ENCODE measurements at regions not wholly inside any gene's neighbourhood (a gene's known extent, or its start where the extent isn't known, plus 50 kb on each side); places are given as distances from the start of the nearest gene placed in this dataset.

DNA sequence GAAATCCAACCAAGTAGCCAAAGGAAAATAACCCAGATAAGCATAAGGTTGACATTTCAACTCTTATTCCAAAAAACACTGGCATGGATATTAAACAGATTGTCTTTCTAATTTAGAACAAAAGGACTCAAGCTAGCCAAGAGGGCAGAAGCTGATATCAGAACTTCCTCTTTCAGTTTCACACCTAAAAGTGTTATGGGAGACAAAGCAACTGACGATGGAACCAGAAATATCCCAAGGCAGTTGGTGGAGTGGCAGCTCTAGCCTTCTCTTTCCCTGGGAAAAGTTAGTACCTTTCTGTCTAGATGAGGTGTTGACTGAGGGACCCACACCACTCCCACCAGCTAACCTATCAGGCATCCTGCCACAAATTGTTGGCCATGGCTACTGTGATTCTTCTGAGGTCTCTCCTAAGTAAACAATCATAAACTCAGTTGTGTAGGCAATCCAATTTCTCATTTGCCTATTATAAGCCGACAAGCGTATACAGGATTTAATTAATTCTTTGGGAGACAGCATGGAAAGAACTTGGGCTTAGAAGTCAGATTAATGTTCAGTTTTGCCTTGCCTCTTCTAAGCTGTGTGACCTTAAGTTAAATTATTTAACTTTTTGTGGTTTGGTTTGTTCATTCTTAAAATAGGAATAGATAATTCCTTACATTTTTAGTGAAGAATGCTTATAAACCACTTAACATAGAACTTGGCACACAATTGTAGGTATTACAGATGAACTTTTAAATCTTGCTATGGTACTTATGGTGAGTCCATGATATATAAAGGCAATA lies 110.9 kb upstream of the ADAMTSL1 start:
- Histone ChIP-seq H3K4me3 (ENCODE audit: low read length in 2 of 2) (no peak overlapping the region), H3K4me1 (ENCODE audit: control insufficient read depth in 2 of 2, insufficient read depth in 2 of 2, low read length in 2 of 2) (peaks cover 0 to 3% of the 10 kb centered on the region in 2 donors), H3K27ac (ENCODE audit: low read depth in 1 of 2, low read length in 1 of 2) (no peak overlapping the region), H3K36me3 (ENCODE audit: control insufficient read depth in 2 of 2, insufficient read depth in 2 of 2, low read length in 1 of 2) (no peaks in the 10 kb centered on the region), H3K9me3 (ENCODE audit: control insufficient read depth in 2 of 2, insufficient read depth in 1 of 2, low read length in 1 of 2) (no peaks in the 10 kb centered on the region), H3K27me3 (ENCODE audit: control insufficient read depth in 2 of 2, insufficient read depth in 1 of 2, low read length in 1 of 2) (no peaks in the 10 kb centered on the region)
- 64% methylated on average over 3 of the region's 3 CpGs for WGBS
- DNase-seq (ENCODE audit: low read depth in 6 of 9, low spot score in 9 of 9): no peak

DNA sequence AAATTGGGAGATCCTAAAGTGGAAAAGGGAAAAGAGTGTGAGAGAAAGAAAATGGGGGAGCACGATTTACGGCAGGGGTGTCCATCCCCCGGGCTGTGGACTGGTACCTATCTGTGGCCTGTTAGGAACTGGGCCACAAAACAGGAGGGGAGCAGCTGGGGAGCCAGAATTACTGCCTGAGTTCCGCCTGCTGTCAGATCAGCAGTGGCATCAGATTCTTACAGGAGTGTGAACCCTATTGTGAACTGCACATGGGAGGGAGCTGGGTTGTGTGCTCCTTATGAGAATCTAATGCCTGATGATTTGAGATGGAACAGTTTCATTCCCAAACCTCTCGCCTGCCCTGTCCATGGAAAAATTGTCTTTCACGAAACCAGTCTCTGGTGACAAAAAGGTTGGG lies 108.3 kb upstream of the ADAMTSL1 start:
- no peak overlapping the region for H3K27ac ChIP-seq (ENCODE audit: low read depth in 1 of 2, low read length in 1 of 2)
- H3K27me3 ChIP-seq (ENCODE audit: control insufficient read depth in 2 of 2, insufficient read depth in 1 of 2, low read length in 1 of 2): no peaks in the 10 kb centered on the region
- WGBS: 94% methylated on average over 6 of the region's 6 CpGs
- no peaks in the 10 kb centered on the region for H3K4me1 ChIP-seq (ENCODE audit: control insufficient read depth in 2 of 2, insufficient read depth in 2 of 2, low read length in 2 of 2)
- DNase-seq (ENCODE audit: low read depth in 6 of 9, low spot score in 9 of 9): no peak
- no peak overlapping the region for H3K4me3 ChIP-seq (ENCODE audit: low read length in 2 of 2)
- no peaks in the 10 kb centered on the region for H3K9me3 ChIP-seq (ENCODE audit: control insufficient read depth in 2 of 2, insufficient read depth in 1 of 2, low read length in 1 of 2)
- no peaks in the 10 kb centered on the region for H3K36me3 ChIP-seq (ENCODE audit: control insufficient read depth in 2 of 2, insufficient read depth in 2 of 2, low read length in 1 of 2)

DNA sequence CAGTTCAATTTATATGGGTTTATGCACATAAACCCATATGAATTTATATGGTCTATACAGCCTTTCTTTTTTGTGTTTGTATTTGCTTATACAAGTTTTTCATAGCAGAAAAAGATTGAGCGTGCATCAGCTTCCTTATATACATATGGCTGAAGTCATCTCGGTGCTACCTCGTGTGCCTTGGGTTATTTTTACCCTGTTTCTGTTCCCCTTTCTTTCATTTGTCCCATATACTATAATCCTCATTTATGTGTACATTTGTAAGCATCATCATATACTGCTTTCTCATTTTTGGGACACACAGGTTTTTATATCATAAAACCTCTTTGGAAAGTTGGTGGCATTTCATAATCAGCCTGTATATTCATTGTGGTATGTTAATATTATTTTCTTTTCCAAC lies 107.8 kb upstream of the ADAMTSL1 start:
- no peak for DNase-seq (ENCODE audit: low read depth in 6 of 9, low spot score in 9 of 9)
- no peaks in the 10 kb centered on the region for H3K4me1 ChIP-seq (ENCODE audit: control insufficient read depth in 2 of 2, insufficient read depth in 2 of 2, low read length in 2 of 2)
- H3K36me3 ChIP-seq (ENCODE audit: control insufficient read depth in 2 of 2, insufficient read depth in 2 of 2, low read length in 1 of 2): no peaks in the 10 kb centered on the region
- no peaks in the 10 kb centered on the region for H3K27me3 ChIP-seq (ENCODE audit: control insufficient read depth in 2 of 2, insufficient read depth in 1 of 2, low read length in 1 of 2)
- 69% methylated on average over 3 of the region's 3 CpGs for WGBS
- H3K4me3 ChIP-seq (ENCODE audit: low read length in 2 of 2): no peak overlapping the region
- no peak overlapping the region for H3K27ac ChIP-seq (ENCODE audit: low read depth in 1 of 2, low read length in 1 of 2)
- H3K9me3 ChIP-seq (ENCODE audit: control insufficient read depth in 2 of 2, insufficient read depth in 1 of 2, low read length in 1 of 2): no peaks in the 10 kb centered on the region

DNA sequence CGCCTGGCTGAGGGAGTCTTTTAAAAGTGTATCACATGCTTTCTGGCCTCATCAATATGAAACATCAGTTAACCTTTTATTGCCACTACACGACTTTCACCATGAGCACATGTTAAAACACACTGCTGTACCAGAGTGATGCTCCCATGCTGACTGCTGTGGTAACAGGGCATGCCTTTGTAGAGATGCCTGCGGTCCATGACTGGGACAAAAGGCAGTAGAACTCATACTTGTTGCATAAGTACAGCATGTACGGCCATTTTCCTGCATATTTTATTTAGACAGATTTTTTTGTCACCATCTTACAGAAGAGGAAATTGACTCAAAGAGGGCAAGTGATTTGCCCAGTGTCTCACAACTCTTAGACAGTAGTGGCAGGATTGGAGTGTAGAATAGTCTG lies 105.7 kb upstream of the ADAMTSL1 start:
- Histone ChIP-seq H3K4me3 (ENCODE audit: low read length in 2 of 2) (no peak overlapping the region), H3K27me3 (ENCODE audit: control insufficient read depth in 2 of 2, insufficient read depth in 1 of 2, low read length in 1 of 2) (no peaks in the 10 kb centered on the region), H3K9me3 (ENCODE audit: control insufficient read depth in 2 of 2, insufficient read depth in 1 of 2, low read length in 1 of 2) (no peaks in the 10 kb centered on the region), H3K36me3 (ENCODE audit: control insufficient read depth in 2 of 2, insufficient read depth in 2 of 2, low read length in 1 of 2) (no peaks in the 10 kb centered on the region), H3K4me1 (ENCODE audit: control insufficient read depth in 2 of 2, insufficient read depth in 2 of 2, low read length in 2 of 2) (no peaks in the 10 kb centered on the region), H3K27ac (ENCODE audit: low read depth in 1 of 2, low read length in 1 of 2) (no peak overlapping the region)
- 96% methylated on average over 4 of the region's 4 CpGs for WGBS
- DNase-seq (ENCODE audit: low read depth in 6 of 9, low spot score in 9 of 9): no peak

DNA sequence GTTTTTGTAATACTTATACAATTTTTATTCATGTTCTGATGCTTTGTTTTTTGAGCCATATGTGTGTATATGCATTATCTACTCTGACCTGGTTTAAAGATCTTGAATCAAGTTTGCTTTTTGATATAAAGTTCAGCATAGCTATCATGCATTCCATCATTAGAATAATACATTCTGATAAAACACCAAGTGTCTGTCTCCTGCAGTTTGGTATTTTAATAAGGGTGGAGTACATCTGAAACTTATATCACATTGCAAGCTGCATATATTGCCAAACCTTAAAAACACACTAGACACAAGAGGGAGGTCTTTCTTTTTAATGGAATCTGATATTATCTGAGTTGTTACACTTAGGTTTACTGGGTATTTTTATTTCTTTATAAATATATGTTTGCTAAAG lies 102.8 kb upstream of the ADAMTSL1 start:
- no peak overlapping the region for H3K27ac ChIP-seq (ENCODE audit: low read depth in 1 of 2, low read length in 1 of 2)
- no peaks in the 10 kb centered on the region for H3K4me1 ChIP-seq (ENCODE audit: control insufficient read depth in 2 of 2, insufficient read depth in 2 of 2, low read length in 2 of 2)
- DNase-seq (ENCODE audit: low read depth in 6 of 9, low spot score in 9 of 9): no peak
- no peak overlapping the region for H3K4me3 ChIP-seq (ENCODE audit: low read length in 2 of 2)
- H3K27me3 ChIP-seq (ENCODE audit: control insufficient read depth in 2 of 2, insufficient read depth in 1 of 2, low read length in 1 of 2): no peaks in the 10 kb centered on the region
- H3K36me3 ChIP-seq (ENCODE audit: control insufficient read depth in 2 of 2, insufficient read depth in 2 of 2, low read length in 1 of 2): no peaks in the 10 kb centered on the region
- H3K9me3 ChIP-seq (ENCODE audit: control insufficient read depth in 2 of 2, insufficient read depth in 1 of 2, low read length in 1 of 2): no peaks in the 10 kb centered on the region

GRCh38 chr9:18371621-18372020 lies 102.3 kb upstream of the ADAMTSL1 start:
- Histone ChIP-seq H3K4me1 (ENCODE audit: control insufficient read depth in 2 of 2, insufficient read depth in 2 of 2, low read length in 2 of 2) (no peaks in the 10 kb centered on the region), H3K27me3 (ENCODE audit: control insufficient read depth in 2 of 2, insufficient read depth in 1 of 2, low read length in 1 of 2) (no peaks in the 10 kb centered on the region), H3K9me3 (ENCODE audit: control insufficient read depth in 2 of 2, insufficient read depth in 1 of 2, low read length in 1 of 2) (no peaks in the 10 kb centered on the region), H3K4me3 (ENCODE audit: low read length in 2 of 2) (no peak overlapping the region), H3K27ac (ENCODE audit: low read depth in 1 of 2, low read length in 1 of 2) (no peak overlapping the region), H3K36me3 (ENCODE audit: control insufficient read depth in 2 of 2, insufficient read depth in 2 of 2, low read length in 1 of 2) (no peaks in the 10 kb centered on the region)
- 72% methylated on average over 3 of the region's 3 CpGs for WGBS
- no peak for DNase-seq (ENCODE audit: low read depth in 6 of 9, low spot score in 9 of 9)

DNA sequence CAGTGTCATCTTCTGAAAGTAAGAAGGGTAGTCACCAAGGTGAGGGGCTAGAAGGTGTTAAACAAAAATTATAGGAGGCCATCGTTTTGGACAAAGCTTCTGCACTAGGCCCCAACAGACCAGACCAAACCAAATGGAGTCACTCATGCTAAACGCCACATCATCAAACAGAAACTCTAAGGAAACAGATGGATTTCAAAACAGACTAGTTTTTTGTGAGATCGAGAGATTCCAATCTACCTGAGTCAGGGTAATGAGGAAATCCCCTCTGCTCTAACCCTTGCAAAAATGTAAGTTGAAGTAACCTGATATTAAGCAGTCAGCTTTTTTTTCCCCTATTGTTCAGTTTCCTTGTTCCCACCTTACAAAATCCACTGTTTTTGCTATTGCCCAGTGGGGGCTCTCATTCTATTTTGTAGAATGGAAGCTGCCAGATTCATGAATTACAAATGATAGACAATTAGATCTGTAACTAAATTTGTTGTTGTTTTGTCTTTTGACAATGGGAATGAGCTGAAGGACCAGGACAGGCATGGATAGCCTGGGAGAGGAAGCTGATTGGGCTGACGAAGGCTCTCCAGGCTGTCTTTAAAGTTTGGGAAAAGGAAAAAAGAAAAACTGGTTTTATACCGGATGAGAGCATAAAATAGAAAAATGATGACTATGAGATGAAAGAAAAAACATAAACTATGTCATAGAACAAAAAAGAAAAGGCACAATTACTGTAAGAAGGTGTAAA lies 94.7 kb upstream of the ADAMTSL1 start:
- Histone ChIP-seq H3K27me3 (ENCODE audit: control insufficient read depth in 2 of 2, insufficient read depth in 1 of 2, low read length in 1 of 2) (no peaks in the 10 kb centered on the region), H3K27ac (ENCODE audit: low read depth in 1 of 2, low read length in 1 of 2) (peak overlapping the region in 1 of 2 donors; percentile 20), H3K36me3 (ENCODE audit: control insufficient read depth in 2 of 2, insufficient read depth in 2 of 2, low read length in 1 of 2) (no peaks in the 10 kb centered on the region), H3K4me3 (ENCODE audit: low read length in 2 of 2) (no peak overlapping the region), H3K9me3 (ENCODE audit: control insufficient read depth in 2 of 2, insufficient read depth in 1 of 2, low read length in 1 of 2) (no peaks in the 10 kb centered on the region), H3K4me1 (ENCODE audit: control insufficient read depth in 2 of 2, insufficient read depth in 2 of 2, low read length in 2 of 2) (no peaks in the 10 kb centered on the region)
- 49% methylated on average over 5 of the region's 5 CpGs for WGBS
- DNase-seq (ENCODE audit: low read depth in 6 of 9, low spot score in 9 of 9): peak in 1 of 9 donors; percentile 16

DNA sequence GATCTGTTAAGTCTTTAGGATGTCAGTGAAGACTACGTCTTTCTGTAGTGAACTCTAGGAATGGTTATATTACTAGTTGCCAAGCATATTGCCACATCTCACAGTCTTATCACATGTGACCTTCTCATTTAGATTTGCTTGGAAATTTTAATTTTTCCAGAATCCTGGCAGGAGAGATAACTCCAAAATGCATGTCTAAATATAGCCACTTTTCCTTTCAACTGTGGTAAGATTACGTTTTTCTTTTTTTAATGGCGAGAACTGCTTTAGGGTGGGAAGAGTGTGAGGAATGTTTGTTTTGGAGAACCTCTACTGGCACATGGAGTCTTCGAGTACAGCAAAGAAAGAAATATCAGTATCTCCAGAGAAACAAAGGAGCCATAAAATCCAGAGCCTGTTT lies 91.7 kb upstream of the ADAMTSL1 start:
- no peaks in the 10 kb centered on the region for H3K9me3 ChIP-seq (ENCODE audit: control insufficient read depth in 2 of 2, insufficient read depth in 1 of 2, low read length in 1 of 2)
- no peaks in the 10 kb centered on the region for H3K4me1 ChIP-seq (ENCODE audit: control insufficient read depth in 2 of 2, insufficient read depth in 2 of 2, low read length in 2 of 2)
- H3K4me3 ChIP-seq (ENCODE audit: low read length in 2 of 2): no peak overlapping the region
- no peaks in the 10 kb centered on the region for H3K36me3 ChIP-seq (ENCODE audit: control insufficient read depth in 2 of 2, insufficient read depth in 2 of 2, low read length in 1 of 2)
- no peaks in the 10 kb centered on the region for H3K27me3 ChIP-seq (ENCODE audit: control insufficient read depth in 2 of 2, insufficient read depth in 1 of 2, low read length in 1 of 2)
- DNase-seq (ENCODE audit: low read depth in 6 of 9, low spot score in 9 of 9): no peak
- WGBS: 87% methylated on average over 4 of the region's 4 CpGs
- no peak overlapping the region for H3K27ac ChIP-seq (ENCODE audit: low read depth in 1 of 2, low read length in 1 of 2)

DNA sequence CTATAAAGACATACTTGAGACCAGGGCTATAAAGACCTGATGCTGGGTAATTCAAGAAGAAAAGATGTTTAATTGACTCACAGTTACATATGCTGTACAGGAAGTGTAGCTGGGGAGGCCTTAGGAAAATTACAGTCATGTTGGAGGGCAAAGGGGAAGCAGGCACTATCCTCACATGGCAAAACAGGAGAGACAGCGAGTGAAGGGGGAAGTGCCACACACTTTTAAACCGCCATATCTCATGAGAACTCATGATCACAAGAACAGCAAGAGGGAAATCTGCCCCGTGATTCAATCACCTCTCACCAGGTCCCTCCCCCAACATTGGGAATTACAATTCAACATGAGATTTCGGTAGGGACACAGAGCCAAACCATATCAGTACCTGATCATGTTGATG lies 89.9 kb upstream of the ADAMTSL1 start:
- Histone ChIP-seq H3K4me1 (ENCODE audit: control insufficient read depth in 2 of 2, insufficient read depth in 2 of 2, low read length in 2 of 2) (no peaks in the 10 kb centered on the region), H3K4me3 (ENCODE audit: low read length in 2 of 2) (no peak overlapping the region), H3K27ac (ENCODE audit: low read depth in 1 of 2, low read length in 1 of 2) (no peak overlapping the region), H3K9me3 (ENCODE audit: control insufficient read depth in 2 of 2, insufficient read depth in 1 of 2, low read length in 1 of 2) (no peaks in the 10 kb centered on the region), H3K36me3 (ENCODE audit: control insufficient read depth in 2 of 2, insufficient read depth in 2 of 2, low read length in 1 of 2) (no peaks in the 10 kb centered on the region), H3K27me3 (ENCODE audit: control insufficient read depth in 2 of 2, insufficient read depth in 1 of 2, low read length in 1 of 2) (no peaks in the 10 kb centered on the region)
- DNase-seq (ENCODE audit: low read depth in 6 of 9, low spot score in 9 of 9): no peak
- WGBS: 62% methylated on average over 4 of the region's 4 CpGs
